ENCODE measurements at regions not wholly inside any gene's neighbourhood (a gene's known extent, or its start where the extent isn't known, plus 50 kb on each side); places are given as distances from the start of the nearest gene placed in this dataset.

DNA sequence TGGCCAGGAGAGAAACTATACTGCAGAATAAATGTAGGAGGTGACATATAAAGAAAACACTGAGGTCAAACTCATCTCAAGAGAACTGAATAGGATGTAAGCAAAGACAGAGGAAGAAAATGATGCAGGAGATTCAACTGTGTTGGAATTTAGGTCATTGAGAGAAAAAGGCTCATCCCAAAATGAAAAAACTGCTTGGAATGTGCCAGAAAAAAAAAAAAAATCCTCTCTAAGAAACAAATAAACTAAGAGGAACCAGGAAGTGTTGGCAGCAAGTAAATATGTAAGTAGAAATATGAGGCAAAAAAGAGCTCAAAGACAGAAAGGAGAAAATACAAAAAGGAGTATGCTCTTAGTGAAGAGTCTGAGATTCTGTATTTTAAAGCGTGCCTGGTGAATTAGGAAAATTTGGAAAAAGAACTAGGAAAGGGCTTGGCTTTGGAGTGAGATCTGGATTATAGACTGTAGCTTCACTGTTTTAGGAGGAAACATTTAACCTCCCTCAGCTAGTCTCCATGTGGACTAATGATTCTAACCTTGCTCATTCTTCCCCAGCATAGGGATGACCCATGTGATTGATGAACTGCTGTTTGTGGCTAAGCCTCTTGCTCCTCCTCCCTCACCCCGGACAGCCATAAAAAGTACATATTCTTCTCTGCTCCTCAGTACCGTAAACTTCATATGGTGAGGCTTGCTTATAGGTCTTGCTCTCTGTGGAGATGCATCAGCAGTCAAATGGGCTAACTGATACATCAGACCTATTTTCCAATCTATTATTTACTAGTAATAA lies 185.6 kb upstream of the POU5F2 start:
- Histone ChIP-seq H4K20me1 (replicated peaks; ENCODE audit: control insufficient read depth, extremely low read depth, insufficient read depth, low read length) (no peaks in the 10 kb centered on the region), H3K27ac (ENCODE audit: insufficient read depth, low read depth, low read length) (no peak overlapping the region), H3K36me3 (ENCODE audit: control insufficient read depth in 2 of 2, extremely low read depth in 1 of 2, insufficient read depth in 2 of 2, low read length in 2 of 2) (no peaks in the 10 kb centered on the region), H3K4me3 (replicated peaks in 1 of 3; ENCODE audit: insufficient read depth in 1 of 3, low read depth in 1 of 3, low read length in 3 of 3) (no peak overlapping the region), H3K4me1 (ENCODE audit: control insufficient read depth, extremely low read depth, insufficient read depth, low read length) (peaks cover 13% of the 10 kb centered on the region), H3K4me2 (ENCODE audit: insufficient read depth, low read length) (no peak overlapping the region), H3K79me2 (ENCODE audit: control insufficient read depth, insufficient read depth, low read length) (no peaks in the 10 kb centered on the region), H3K9me1 (replicated peaks; ENCODE audit: control insufficient read depth, extremely low read depth, insufficient read depth, low read length) (no peaks in the 10 kb centered on the region), H3K27me3 (ENCODE audit: control insufficient read depth in 2 of 2, insufficient read depth in 2 of 2, low read length in 2 of 2) (no peaks in the 10 kb centered on the region), H3K9ac (replicated peaks; ENCODE audit: extremely low read depth, insufficient read depth, low read length) (no peak overlapping the region), H3K9me3 (replicated peaks; ENCODE audit: control insufficient read depth, insufficient read depth, low read length) (no peaks in the 10 kb centered on the region), H2AFZ (ENCODE audit: low read depth, low read length) (no peak overlapping the region)
- no peak for FAIRE-seq
- no TSS peak for BruUV-seq (replicated peaks)
- TF ChIP-seq GATA2 (IDR thresholded peaks at IDR 0.05; ENCODE audit: insufficient read depth, insufficient read length, low read depth, low read length): no peak
- TF ChIP-seq EZH2 (IDR thresholded peaks at IDR 0.05; ENCODE audit: borderline replicate concordance, low read depth, low read length, severe bottlenecking): no peak
- TF ChIP-seq CTCF (IDR thresholded peaks at IDR 0.05; ENCODE audit: extremely low read depth in 1 of 2, insufficient read depth in 1 of 2, low read depth in 1 of 2, low read length in 2 of 2): no peak
- no peak for TF ChIP-seq FOS (IDR thresholded peaks at IDR 0.05; ENCODE audit: borderline replicate concordance, insufficient read depth, low read length)
- TF ChIP-seq, protein P1, sequence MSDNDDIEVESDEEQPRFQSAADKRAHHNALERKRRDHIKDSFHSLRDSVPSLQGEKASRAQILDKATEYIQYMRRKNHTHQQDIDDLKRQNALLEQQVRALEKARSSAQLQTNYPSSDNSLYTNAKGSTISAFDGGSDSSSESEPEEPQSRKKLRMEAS (IDR thresholded peaks at IDR 0.05; ENCODE audit: insufficient read depth, insufficient read length): no peak
- TF ChIP-seq MYC (IDR thresholded peaks at IDR 0.05; ENCODE audit: low read depth, low read length): no peak
- no peak for TF ChIP-seq POLR2AphosphoS5 (IDR thresholded peaks at IDR 0.05; ENCODE audit: insufficient read depth, low read depth, low read length)
- TF ChIP-seq POLR2A (IDR thresholded peaks at IDR 0.05; ENCODE audit: low read depth, low read length): no peak
- no peak for TF ChIP-seq JUN (IDR thresholded peaks at IDR 0.05; ENCODE audit: borderline replicate concordance, insufficient read depth, insufficient read length, low read depth)
- ChIA-PET POLR2A (no interaction called here), CTCF (interaction anchor here (0.6 to 1.5 kb wide), 3 partner anchors 12 to 879 kb away, joined by 3 read pairs; no protein-coding TSS in a partner anchor)
- dilution Hi-C loops (cut with MboI; ENCODE audit: extremely low pct_ligation_motif_present, low sequenced_read_pairs) (no loop called here), intact Hi-C loops (cut with micrococcal nuclease) (no loop called here)
- no peak for DNase-seq (ENCODE audit: low read depth, low spot score)

Measured in endothelial cell of umbilical vein (primary cell).